Suprapubic skin (tissue), 4 donors: ENCODE measurements at regions not wholly inside any gene's neighbourhood (a gene's known extent, or its start where the extent isn't known, plus 50 kb on each side); places are given as distances from the start of the nearest gene placed in this dataset.

Experiments used
- DNase-seq, 2 donors: peaks; one replicate each; pipeline ENCODE4 v3.0.0-alpha.2; 2019; ENCODE audit warnings: low spot score in 2 of 2
- H3K27ac ChIP-seq: fragments of 200-600 bp; sonication (generic); one replicate; pipeline ENCODE4 v1.5.1; 2019
- H3K27me3 ChIP-seq: fragments of 200-600 bp; sonication (generic); one replicate; pipeline ENCODE4 v1.5.1; 2019
- H3K36me3 ChIP-seq: fragments of 200-600 bp; sonication (generic); one replicate; pipeline ENCODE4 v1.5.1; 2019
- H3K4me1 ChIP-seq: fragments of 200-600 bp; sonication (generic); one replicate; pipeline ENCODE4 v1.5.1; 2019
- H3K4me3 ChIP-seq: fragments of 200-600 bp; sonication (generic); one replicate; pipeline ENCODE4 v1.5.1; 2019; ENCODE audit warnings: mild to moderate bottlenecking
- H3K9me3 ChIP-seq: fragments of 200-600 bp; sonication (generic); one replicate; pipeline ENCODE4 v1.5.1; 2019
- EP300 ChIP-seq: sonication (generic); formaldehyde crosslinking; IDR thresholded peaks from one replicate; pipeline ENCODE4 v1.6.1; 2017; ENCODE audit warnings: antibody characterized with exemption
- POLR2A ChIP-seq, 2 donors: fragments of 450-650 bp; IDR thresholded peaks; one replicate each; pipeline ENCODE4 v1.6.1; 2017; ENCODE audit warnings: antibody characterized with exemption in 2 of 2, mild to moderate bottlenecking in 2 of 2, moderate library complexity in 2 of 2
- POLR2AphosphoS5 ChIP-seq, 3 donors: sonication (generic); formaldehyde crosslinking; IDR thresholded peaks; one replicate each; pipeline ENCODE4 v1.6.1; 2017; ENCODE audit warnings: antibody characterized with exemption in 3 of 3
- WGBS: methylation state at CpG from one replicate; pipeline ENCODE4 v1.1.5; 2018; 5-methylcytosine and 5-hydroxymethylcytosine counted together
- TF ChIP-seq, protein P1 (sequence below), 2 donors: fragments of 200-600 bp in 1 of 2; fragments of 450-650 bp in 1 of 2; sonication (generic) in 1 of 2; IDR thresholded peaks; one replicate each; pipeline ENCODE4 v1.5.1; 2016 to 2019; ENCODE audit warnings: antibody characterized with exemption in 2 of 2, mild to moderate bottlenecking in 1 of 2, moderate library complexity in 1 of 2

DNA sequence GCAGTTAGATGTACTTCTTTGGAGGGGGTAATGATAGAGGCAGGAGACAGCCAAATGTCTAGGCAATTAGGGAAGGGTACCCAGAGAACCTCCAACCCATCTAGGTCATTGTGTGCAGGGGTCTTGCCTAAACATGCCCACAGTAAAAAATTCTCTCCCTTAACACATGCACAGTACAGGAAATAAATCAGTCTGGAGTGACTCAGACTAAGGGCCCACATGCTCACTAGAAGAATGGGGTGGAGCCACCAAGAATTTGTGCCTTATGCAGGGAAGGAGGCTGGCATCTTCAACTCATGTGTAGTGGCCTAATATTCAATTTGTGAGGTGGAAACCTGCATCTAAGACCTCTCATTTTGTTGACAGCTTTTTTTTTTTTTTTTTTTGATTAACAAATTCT lies 945.3 kb upstream of the GRIA3 start:
- no peak overlapping the region for H3K27ac ChIP-seq

DNA sequence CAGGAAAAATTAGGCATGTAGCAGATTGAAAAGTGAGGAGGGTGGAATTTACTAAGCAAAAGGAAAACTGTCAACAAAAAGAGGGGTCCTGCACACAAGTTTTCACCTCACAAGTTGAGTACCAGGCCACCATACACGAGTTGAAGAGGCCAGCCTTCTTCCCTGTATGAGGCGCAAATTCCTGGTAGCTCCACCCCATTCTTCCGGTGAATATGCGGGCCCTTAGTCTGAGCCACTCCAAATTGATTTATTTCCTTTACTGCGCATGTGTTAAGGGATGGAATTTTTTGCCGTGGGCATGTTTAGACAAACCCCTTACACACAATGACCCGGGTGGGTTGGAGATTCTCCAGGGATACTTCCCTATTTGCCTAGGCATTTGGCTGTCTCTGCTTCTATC lies 942.1 kb upstream of the GRIA3 start:
- Histone ChIP-seq H3K9me3 (no peaks in the 10 kb centered on the region), H3K27ac (no peak overlapping the region), H3K36me3 (no peaks in the 10 kb centered on the region), H3K4me1 (no peaks in the 10 kb centered on the region), H3K4me3 (no peak overlapping the region), H3K27me3 (no peaks in the 10 kb centered on the region)
- 75% methylated on average over 7 of the region's 7 CpGs for WGBS
- DNase-seq: no peak
- no peak for TF ChIP-seq EP300
- TF ChIP-seq POLR2AphosphoS5 (IDR thresholded peaks at IDR 0.05): no peak

More for the DNA sequence above, 945.3 kb upstream of the GRIA3 start:
- Histone ChIP-seq H3K36me3 (no peaks in the 10 kb centered on the region), H3K27me3 (no peaks in the 10 kb centered on the region), H3K9me3 (no peaks in the 10 kb centered on the region), H3K4me3 (no peak overlapping the region), H3K4me1 (no peaks in the 10 kb centered on the region)
- TF ChIP-seq, protein P1, sequence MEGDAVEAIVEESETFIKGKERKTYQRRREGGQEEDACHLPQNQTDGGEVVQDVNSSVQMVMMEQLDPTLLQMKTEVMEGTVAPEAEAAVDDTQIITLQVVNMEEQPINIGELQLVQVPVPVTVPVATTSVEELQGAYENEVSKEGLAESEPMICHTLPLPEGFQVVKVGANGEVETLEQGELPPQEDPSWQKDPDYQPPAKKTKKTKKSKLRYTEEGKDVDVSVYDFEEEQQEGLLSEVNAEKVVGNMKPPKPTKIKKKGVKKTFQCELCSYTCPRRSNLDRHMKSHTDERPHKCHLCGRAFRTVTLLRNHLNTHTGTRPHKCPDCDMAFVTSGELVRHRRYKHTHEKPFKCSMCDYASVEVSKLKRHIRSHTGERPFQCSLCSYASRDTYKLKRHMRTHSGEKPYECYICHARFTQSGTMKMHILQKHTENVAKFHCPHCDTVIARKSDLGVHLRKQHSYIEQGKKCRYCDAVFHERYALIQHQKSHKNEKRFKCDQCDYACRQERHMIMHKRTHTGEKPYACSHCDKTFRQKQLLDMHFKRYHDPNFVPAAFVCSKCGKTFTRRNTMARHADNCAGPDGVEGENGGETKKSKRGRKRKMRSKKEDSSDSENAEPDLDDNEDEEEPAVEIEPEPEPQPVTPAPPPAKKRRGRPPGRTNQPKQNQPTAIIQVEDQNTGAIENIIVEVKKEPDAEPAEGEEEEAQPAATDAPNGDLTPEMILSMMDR (IDR thresholded peaks at IDR 0.05): no peak
- TF ChIP-seq POLR2AphosphoS5 (IDR thresholded peaks at IDR 0.05): no peak
- TF ChIP-seq POLR2A (IDR thresholded peaks at IDR 0.05): no peak
- no peak for DNase-seq

DNA sequence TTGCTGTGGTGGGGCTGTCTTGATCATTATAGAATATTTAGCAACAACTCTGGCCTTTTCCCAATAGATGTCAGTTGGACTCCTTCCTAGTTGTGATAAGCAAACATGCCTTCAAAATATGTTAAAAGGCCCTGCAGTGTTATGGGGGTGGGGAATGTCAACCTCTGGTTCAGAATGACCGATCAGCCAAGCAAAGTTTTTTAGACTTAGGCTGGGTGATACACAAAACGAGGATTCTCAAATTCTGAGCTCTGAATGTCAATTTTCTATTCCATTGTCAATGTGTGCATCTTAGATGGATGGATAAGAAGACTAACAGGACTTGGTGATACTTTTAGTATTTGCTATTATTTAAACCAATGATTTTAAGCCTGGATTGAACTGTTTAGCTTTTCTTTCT lies 940.0 kb upstream of the GRIA3 start:
- 67% methylated on average over 2 of the region's 2 CpGs for WGBS
- DNase-seq: no peak
- no peaks in the 10 kb centered on the region for H3K9me3 ChIP-seq
- H3K36me3 ChIP-seq: no peaks in the 10 kb centered on the region
- no peak overlapping the region for H3K4me3 ChIP-seq
- no peak overlapping the region for H3K27ac ChIP-seq
- TF ChIP-seq, protein P1 (IDR thresholded peaks at IDR 0.05): no peak
- no peak for TF ChIP-seq POLR2AphosphoS5 (IDR thresholded peaks at IDR 0.05)
- TF ChIP-seq EP300: no peak
- no peak for TF ChIP-seq POLR2A (IDR thresholded peaks at IDR 0.05)
- no peaks in the 10 kb centered on the region for H3K27me3 ChIP-seq
- no peaks in the 10 kb centered on the region for H3K4me1 ChIP-seq

DNA sequence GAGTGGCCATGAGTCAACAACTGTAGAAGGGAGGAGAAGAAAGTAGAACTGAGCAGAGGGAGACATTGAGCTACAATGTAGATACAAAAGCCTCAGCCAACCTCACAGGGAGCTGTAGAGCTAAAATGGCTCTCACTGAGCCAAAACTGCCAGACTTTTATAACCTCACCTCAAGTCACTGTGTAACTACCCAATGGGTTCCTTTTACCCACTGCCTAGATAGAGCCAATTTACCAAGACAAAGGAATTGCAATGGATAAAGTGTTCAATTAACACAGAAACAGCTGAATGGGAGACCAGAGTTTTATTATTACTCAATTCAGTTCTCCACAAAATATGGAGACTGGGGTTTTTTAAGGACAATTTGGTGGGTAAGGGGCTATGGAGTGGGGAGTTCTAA lies 938.9 kb upstream of the GRIA3 start:
- H3K9me3 ChIP-seq: no peaks in the 10 kb centered on the region

DNA sequence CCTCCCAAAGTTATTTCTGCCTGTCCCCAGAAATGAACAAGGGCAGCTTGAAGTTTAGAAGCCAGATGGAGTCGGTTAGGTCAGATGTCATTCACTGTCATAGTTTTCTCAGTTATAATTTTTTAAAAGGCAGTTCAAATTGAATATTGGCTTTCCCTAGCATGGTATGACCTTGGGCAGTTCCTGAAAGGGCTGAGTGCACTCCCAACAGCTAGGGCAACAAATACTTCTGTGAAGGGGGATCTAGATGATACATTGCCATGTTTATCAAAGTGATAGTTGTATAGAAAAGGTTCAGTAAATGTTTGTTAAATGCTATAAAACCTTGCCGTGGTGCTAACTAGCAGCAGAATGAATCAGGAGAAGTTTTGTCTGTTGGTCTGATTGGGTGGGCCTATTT lies 938.1 kb upstream of the GRIA3 start:
- TF ChIP-seq EP300 (no peak), POLR2AphosphoS5 (IDR thresholded peaks at IDR 0.05) (no peak), POLR2A (IDR thresholded peaks at IDR 0.05) (no peak)
- TF ChIP-seq, protein P1 (IDR thresholded peaks at IDR 0.05): no peak
- no peak overlapping the region for H3K4me3 ChIP-seq
- DNase-seq: no peak
- H3K4me1 ChIP-seq: no peaks in the 10 kb centered on the region
- no peaks in the 10 kb centered on the region for H3K9me3 ChIP-seq
- no peaks in the 10 kb centered on the region for H3K27me3 ChIP-seq
- WGBS: 71% methylated on average over 2 of the region's 2 CpGs
- no peak overlapping the region for H3K27ac ChIP-seq
- H3K36me3 ChIP-seq: no peaks in the 10 kb centered on the region

More for the DNA sequence above, 938.9 kb upstream of the GRIA3 start:
- TF ChIP-seq EP300: no peak
- TF ChIP-seq, protein P1 (IDR thresholded peaks at IDR 0.05): no peak
- TF ChIP-seq POLR2AphosphoS5 (IDR thresholded peaks at IDR 0.05): no peak
- TF ChIP-seq POLR2A (IDR thresholded peaks at IDR 0.05): no peak
- no peaks in the 10 kb centered on the region for H3K36me3 ChIP-seq
- no peak for DNase-seq
- H3K27me3 ChIP-seq: no peaks in the 10 kb centered on the region
- H3K4me1 ChIP-seq: no peaks in the 10 kb centered on the region
- no peak overlapping the region for H3K4me3 ChIP-seq
- H3K27ac ChIP-seq: no peak overlapping the region

DNA sequence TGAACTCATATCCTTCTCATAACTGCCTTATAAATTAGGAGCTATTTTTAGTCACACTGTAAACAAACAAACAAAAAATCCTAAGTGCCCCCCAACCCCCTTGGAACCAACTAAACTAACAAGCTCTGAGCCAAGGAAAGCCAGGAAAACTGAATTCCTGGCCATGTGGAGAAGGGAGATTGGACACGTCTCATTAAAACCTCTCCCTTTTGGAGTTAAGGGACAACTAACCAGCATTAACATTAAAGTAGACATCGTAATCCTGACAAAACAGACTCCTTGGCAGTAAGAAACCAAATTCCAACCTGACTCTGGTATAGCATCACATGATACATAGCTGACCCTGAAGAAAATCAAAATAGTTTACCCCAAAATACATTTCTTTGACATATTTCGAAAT lies 937.1 kb upstream of the GRIA3 start:
- no peak for DNase-seq
- Histone ChIP-seq H3K27me3 (no peaks in the 10 kb centered on the region), H3K4me1 (no peaks in the 10 kb centered on the region), H3K4me3 (no peak overlapping the region), H3K36me3 (no peaks in the 10 kb centered on the region), H3K9me3 (no peaks in the 10 kb centered on the region), H3K27ac (no peak overlapping the region)
- no peak for TF ChIP-seq POLR2A (IDR thresholded peaks at IDR 0.05)
- 73% methylated on average over 3 of the region's 3 CpGs for WGBS
